ENCODE measurements at regions not wholly inside any gene's neighbourhood (a gene's known extent, or its start where the extent isn't known, plus 50 kb on each side); places are given as distances from the start of the nearest gene placed in this dataset.

DNA sequence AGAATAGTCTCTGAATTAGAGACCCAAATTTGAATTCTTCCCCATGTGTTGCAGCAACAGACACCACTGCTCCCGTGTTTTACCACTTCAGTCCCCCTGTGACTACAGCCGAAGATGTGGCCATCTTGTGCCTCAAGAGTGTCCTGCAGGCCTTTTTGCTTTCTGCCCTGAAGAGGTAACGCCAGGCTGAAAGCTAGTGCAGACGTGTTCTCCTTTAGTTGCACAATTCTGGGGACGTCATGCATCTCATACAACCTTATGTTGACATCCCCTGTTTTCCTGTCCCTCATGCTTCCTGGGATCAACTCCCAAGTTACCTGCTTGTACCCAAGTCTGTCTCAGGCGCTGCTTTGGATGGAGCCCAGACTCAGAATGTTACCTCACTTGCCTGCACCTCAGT, 69.1 kb upstream of the SLC22A23 start:
- no peak overlapping the region for H3K4me3 ChIP-seq
- peaks cover 3% of the 10 kb centered on the region for H3K4me1 ChIP-seq (ENCODE audit: low read depth)
- DNase-seq (ENCODE audit: low read depth in 1 of 2, low spot score in 1 of 2): no peak
- no peaks in the 10 kb centered on the region for H3K36me3 ChIP-seq
- H3K27me3 ChIP-seq: no peaks in the 10 kb centered on the region
- H3K9me3 ChIP-seq (ENCODE audit: low read depth): no peaks in the 10 kb centered on the region
- H3K27ac ChIP-seq: no peak overlapping the region
- TF ChIP-seq, protein P1, sequence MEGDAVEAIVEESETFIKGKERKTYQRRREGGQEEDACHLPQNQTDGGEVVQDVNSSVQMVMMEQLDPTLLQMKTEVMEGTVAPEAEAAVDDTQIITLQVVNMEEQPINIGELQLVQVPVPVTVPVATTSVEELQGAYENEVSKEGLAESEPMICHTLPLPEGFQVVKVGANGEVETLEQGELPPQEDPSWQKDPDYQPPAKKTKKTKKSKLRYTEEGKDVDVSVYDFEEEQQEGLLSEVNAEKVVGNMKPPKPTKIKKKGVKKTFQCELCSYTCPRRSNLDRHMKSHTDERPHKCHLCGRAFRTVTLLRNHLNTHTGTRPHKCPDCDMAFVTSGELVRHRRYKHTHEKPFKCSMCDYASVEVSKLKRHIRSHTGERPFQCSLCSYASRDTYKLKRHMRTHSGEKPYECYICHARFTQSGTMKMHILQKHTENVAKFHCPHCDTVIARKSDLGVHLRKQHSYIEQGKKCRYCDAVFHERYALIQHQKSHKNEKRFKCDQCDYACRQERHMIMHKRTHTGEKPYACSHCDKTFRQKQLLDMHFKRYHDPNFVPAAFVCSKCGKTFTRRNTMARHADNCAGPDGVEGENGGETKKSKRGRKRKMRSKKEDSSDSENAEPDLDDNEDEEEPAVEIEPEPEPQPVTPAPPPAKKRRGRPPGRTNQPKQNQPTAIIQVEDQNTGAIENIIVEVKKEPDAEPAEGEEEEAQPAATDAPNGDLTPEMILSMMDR (IDR thresholded peaks at IDR 0.05; ENCODE audit: low read depth, low read length): no peak

DNA sequence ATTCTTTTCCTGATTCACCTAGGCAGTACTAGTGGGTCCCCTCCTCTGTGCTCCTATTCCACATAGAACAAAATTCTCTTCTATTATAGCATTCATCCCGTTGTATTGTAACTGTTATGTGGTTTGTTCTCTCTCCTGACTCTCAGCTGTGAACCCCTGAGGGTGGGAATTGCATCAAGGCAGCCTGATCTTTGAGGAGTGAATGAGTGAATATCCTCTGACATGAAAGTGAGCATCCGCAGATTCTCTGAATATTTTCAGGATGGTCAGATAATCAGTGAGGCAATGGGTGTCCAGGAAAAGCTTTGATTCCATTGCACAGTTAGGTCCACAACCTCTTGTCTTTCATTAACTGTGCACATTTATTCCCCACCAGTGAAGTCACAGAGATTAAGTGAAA, 67.6 kb upstream of the SLC22A23 start:
- DNase-seq (ENCODE audit: low read depth in 1 of 2, low spot score in 1 of 2): no peak
- H3K36me3 ChIP-seq: no peaks in the 10 kb centered on the region
- peaks cover 3% of the 10 kb centered on the region for H3K4me1 ChIP-seq (ENCODE audit: low read depth)
- no peaks in the 10 kb centered on the region for H3K9me3 ChIP-seq (ENCODE audit: low read depth)
- H3K27me3 ChIP-seq: no peaks in the 10 kb centered on the region
- TF ChIP-seq, protein P1 (IDR thresholded peaks at IDR 0.05; ENCODE audit: low read depth, low read length): no peak
- H3K27ac ChIP-seq: no peak overlapping the region
- no peak overlapping the region for H3K4me3 ChIP-seq

DNA sequence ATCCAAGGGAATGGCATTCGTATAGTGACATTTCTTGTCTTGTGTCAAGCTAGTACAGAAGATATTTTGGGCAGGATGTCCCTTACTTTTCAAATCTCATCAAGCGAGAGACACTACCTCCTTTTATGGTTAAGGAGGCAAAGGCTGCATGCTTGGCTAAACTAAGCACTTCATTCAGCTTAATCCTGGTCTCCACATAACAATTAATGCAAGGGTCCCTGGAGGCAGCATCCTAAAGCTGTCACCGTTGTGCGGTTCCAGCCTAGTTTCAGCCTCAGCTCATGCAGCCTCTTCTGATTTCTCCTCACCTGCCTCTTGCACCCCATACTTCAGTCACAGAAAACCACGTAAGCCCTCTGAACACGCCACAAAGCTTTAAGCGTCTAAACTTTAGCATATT, 67.1 kb upstream of the SLC22A23 start:
- DNase-seq (ENCODE audit: low read depth in 1 of 2, low spot score in 1 of 2): no peak
- Histone ChIP-seq H3K9me3 (ENCODE audit: low read depth) (no peaks in the 10 kb centered on the region), H3K4me1 (ENCODE audit: low read depth) (peaks cover 3% of the 10 kb centered on the region), H3K27ac (no peak overlapping the region), H3K27me3 (no peaks in the 10 kb centered on the region), H3K36me3 (no peaks in the 10 kb centered on the region), H3K4me3 (no peak overlapping the region)
- TF ChIP-seq, protein P1 (IDR thresholded peaks at IDR 0.05; ENCODE audit: low read depth, low read length): no peak

DNA sequence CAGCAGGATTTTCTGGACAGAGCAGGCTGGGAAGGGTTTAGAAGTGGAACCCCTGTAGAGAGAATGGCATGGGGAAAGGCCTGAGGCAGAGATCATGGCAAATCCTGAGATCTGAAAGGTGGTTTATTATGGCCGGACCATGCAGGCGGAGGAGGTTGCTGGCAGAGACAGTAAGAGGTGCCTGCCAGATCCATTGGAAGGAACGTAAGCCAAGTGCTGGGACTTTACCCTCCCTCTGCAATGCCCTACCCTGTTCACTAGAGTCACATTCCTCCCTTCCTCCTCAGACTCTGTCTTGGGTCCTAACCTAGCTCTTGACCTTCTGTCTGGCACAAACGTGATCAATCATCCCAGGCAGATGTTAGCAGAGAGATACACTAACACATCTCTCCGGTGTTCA, 66.4 kb upstream of the SLC22A23 start:
- H3K9me3 ChIP-seq (ENCODE audit: low read depth): no peaks in the 10 kb centered on the region
- H3K36me3 ChIP-seq: no peaks in the 10 kb centered on the region
- H3K4me1 ChIP-seq (ENCODE audit: low read depth): peaks cover 6% of the 10 kb centered on the region
- no peaks in the 10 kb centered on the region for H3K27me3 ChIP-seq
- H3K27ac ChIP-seq: no peak overlapping the region
- DNase-seq (ENCODE audit: low read depth in 1 of 2, low spot score in 1 of 2): no peak
- no peak overlapping the region for H3K4me3 ChIP-seq
- TF ChIP-seq, protein P1 (IDR thresholded peaks at IDR 0.05; ENCODE audit: low read depth, low read length): no peak

DNA sequence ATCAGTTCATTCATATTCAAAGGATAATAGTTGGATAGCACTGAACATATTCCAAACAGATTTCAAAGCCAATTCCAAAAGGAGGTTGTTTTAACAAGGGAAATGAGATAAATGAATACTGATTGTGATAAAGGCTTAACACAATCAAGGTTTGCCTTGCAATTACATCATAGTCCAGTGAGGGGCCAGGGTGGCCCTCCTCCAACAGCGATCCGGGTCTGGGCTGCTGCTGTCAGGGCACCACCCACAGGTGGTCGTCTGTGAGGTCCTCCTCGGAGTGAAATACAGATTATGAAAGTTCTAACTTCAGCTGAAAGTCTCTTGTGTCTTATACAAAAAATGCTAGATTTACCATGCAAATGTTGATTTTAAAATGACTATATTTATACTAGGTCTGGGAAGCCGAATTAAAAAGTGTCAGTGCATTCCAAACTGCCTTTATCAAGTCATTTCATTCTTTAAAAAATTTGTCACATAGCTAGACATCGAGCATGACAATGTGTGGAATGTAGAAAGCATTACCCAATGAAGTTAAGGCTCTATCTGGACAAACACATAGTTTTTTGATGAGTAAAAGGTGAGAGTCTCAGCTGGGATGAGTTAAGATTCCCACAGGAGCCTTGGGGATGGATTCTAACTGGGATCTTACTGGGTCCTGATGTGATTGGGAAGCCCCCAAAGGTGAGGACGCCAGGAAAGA, 65.9 kb upstream of the SLC22A23 start:
- peak in 1 of 2 donors; percentile 21 for DNase-seq (ENCODE audit: low read depth in 1 of 2, low spot score in 1 of 2)
- H3K4me3 ChIP-seq: no peak overlapping the region
- no peaks in the 10 kb centered on the region for H3K9me3 ChIP-seq (ENCODE audit: low read depth)
- H3K27me3 ChIP-seq: no peaks in the 10 kb centered on the region
- no peak overlapping the region for H3K27ac ChIP-seq
- TF ChIP-seq, protein P1 (IDR thresholded peaks at IDR 0.05; ENCODE audit: low read depth, low read length): no peak
- no peaks in the 10 kb centered on the region for H3K36me3 ChIP-seq
- peaks cover 6% of the 10 kb centered on the region for H3K4me1 ChIP-seq (ENCODE audit: low read depth)
